HepG2 (cell line): ENCODE measurements at regions not wholly inside any gene's neighbourhood (a gene's known extent, or its start where the extent isn't known, plus 50 kb on each side); places are given as distances from the start of the nearest gene placed in this dataset.

Experiments
- ATAC-seq: fragments of 200-7000 bp; cut with Tn5 transposase; 3 replicates; pipeline ENCODE4 v1.9.1; 2020; ENCODE audit warnings: mild to moderate bottlenecking, moderate library complexity
- BruUV-seq: library from RNA; stranded (reverse); fragments of 400-500 nt; replicated peaks from 2 replicates; lab custom pipeline; 2021; lab: Mats Ljungman, UMichigan
- CTCF ChIA-PET: fragments of 300-600 bp; formaldehyde crosslinking; extraction: SDS; loops from one replicate; lab custom pipeline; 2021; ENCODE audit warnings: low total read pairs, inconsistent platforms, low intra/inter-chr PET ratio; lab: Yijun Ruan, JAX
- POLR2A ChIA-PET: fragments of 350-600 bp; sonication (Branson Sonifier 250); formaldehyde crosslinking; loops from one replicate; lab custom pipeline; 2020; ENCODE audit warnings: antibody characterized with exemption, inconsistent platforms; lab: Yijun Ruan, JAX
- DNase-seq: peaks from one replicate; pipeline ENCODE4 v3.0.0-alpha.2; 2015; ENCODE audit warnings: low spot score
- FAIRE-seq: peaks from 3 replicates; lab custom pipeline; 2011; peaks lifted over from hg19 to GRCh38; lab: Jason Lieb, UNC
- H2AFZ ChIP-seq: one replicate; pipeline ENCODE4 v1.6.1; 2011; ENCODE audit warnings: low read length, inconsistent platforms
- H3K27ac ChIP-seq: fragments of 300-600 bp; 3 replicates; pipeline ENCODE4 v1.8.0; 2011; ENCODE audit warnings: mixed run types, mild to moderate bottlenecking, mixed read lengths, low read length, inconsistent platforms; ENCODE audit not compliant: insufficient read depth; ENCODE audit errors: extremely low read length
- H3K27me3 ChIP-seq, 2 experiments: fragments of 200-600 bp in 1 of 2; 2 replicates in 1 of 2; 3 replicates in 1 of 2; pipeline versions ENCODE4 v1.6.0 to v1.8.0; 2011; ENCODE audit warnings: low read length in 2 of 2, mild to moderate bottlenecking in 2 of 2, moderate library complexity in 2 of 2, inconsistent platforms in 1 of 2; ENCODE audit not compliant: insufficient read depth in 2 of 2, control insufficient read depth in 1 of 2
- H3K36me3 ChIP-seq, 2 experiments: fragments of 200-600 bp in 1 of 2; replicated peaks in 1 of 2; 2 replicates in 1 of 2; 3 replicates in 1 of 2; pipeline versions ENCODE4 v1.5.1 to v1.8.0; 2011; ENCODE audit warnings: low read length in 2 of 2, inconsistent platforms in 1 of 2; ENCODE audit not compliant: insufficient read depth in 2 of 2, control insufficient read depth in 1 of 2
- H3K4me1 ChIP-seq: 2 replicates; pipeline ENCODE4 v1.5.1; 2012; ENCODE audit warnings: low read length, inconsistent platforms; ENCODE audit not compliant: insufficient read depth
- H3K4me2 ChIP-seq: 2 replicates; pipeline ENCODE4 v1.6.0; 2011; ENCODE audit warnings: low read depth, low read length, inconsistent platforms
- H3K4me3 ChIP-seq, 3 experiments: fragments of 200-600 bp in 1 of 3; sonication (generic), shearing (Covaris generic) in 1 of 3; replicated peaks in 1 of 3; 2 replicates each; pipeline ENCODE4 v1.5.1; 2011 to 2016; ENCODE audit warnings: low read length in 3 of 3, inconsistent platforms in 2 of 3, low read depth in 2 of 3, mild to moderate bottlenecking in 2 of 3, control low read depth in 1 of 3, mixed read lengths in 1 of 3; ENCODE audit not compliant: insufficient read depth in 1 of 3
- H3K79me2 ChIP-seq: one replicate; pipeline ENCODE4 v1.6.1; 2011; ENCODE audit warnings: low read length, inconsistent platforms; ENCODE audit not compliant: insufficient read depth
- H3K9ac ChIP-seq: 2 replicates; pipeline ENCODE4 v1.6.0; 2011; ENCODE audit warnings: mild to moderate bottlenecking, low read depth, low read length, inconsistent platforms; ENCODE audit not compliant: insufficient read depth
- H3K9me3 ChIP-seq: 2 replicates; pipeline ENCODE4 v1.5.1; 2012; ENCODE audit warnings: mild to moderate bottlenecking, low read length
- H4K20me1 ChIP-seq: 2 replicates; pipeline ENCODE4 v1.6.0; 2011; ENCODE audit warnings: inconsistent platforms, mild to moderate bottlenecking, low read length, moderate library complexity; ENCODE audit not compliant: insufficient read depth
- GABPA ChIP-seq, 2 experiments: IDR thresholded peaks; 2 replicates each; pipeline ENCODE4 v1.6.1; 2011 to 2016; ENCODE audit warnings: low read depth in 2 of 2, low read length in 1 of 2, missing biosample characterization in 1 of 2, missing genetic modification characterization in 1 of 2
- ZBTB7A ChIP-seq: sonication (generic); formaldehyde crosslinking; IDR thresholded peaks from 2 replicates; pipeline ENCODE4 v1.8.0; 2022; ENCODE audit warnings: mild to moderate bottlenecking, missing genetic modification reagents
- ZFP1 ChIP-seq: IDR thresholded peaks from 2 replicates; pipeline ENCODE4 v1.6.1; 2016
- WGBS: methylation state at CpG from one replicate; pipeline ENCODE4 v1.1.6; 2017; ENCODE audit warnings: low lambda C conversion rate; 5-methylcytosine and 5-hydroxymethylcytosine counted together
- in situ Hi-C: cut with HindIII; loops from 2 replicates; pipeline ENCODE4 v1.10.0; 2017; ENCODE audit warnings: low pct_unique_long_range_greater_than_20kb; ENCODE audit not compliant: extremely low pct_ligation_motif_present
- intact Hi-C: fragments of 100-400 bp; cut with micrococcal nuclease; formaldehyde crosslinking; loops from one replicate; pipeline ENCODE4 v1.10.0; 2022; ENCODE audit not compliant: unreplicated experiment
- TF ChIP-seq, protein P1 (sequence below): sonication (generic); formaldehyde crosslinking; IDR thresholded peaks from 2 replicates; pipeline ENCODE4 v1.5.0; 2020; ENCODE audit warnings: mild to moderate bottlenecking, missing genetic modification reagents

DNA sequence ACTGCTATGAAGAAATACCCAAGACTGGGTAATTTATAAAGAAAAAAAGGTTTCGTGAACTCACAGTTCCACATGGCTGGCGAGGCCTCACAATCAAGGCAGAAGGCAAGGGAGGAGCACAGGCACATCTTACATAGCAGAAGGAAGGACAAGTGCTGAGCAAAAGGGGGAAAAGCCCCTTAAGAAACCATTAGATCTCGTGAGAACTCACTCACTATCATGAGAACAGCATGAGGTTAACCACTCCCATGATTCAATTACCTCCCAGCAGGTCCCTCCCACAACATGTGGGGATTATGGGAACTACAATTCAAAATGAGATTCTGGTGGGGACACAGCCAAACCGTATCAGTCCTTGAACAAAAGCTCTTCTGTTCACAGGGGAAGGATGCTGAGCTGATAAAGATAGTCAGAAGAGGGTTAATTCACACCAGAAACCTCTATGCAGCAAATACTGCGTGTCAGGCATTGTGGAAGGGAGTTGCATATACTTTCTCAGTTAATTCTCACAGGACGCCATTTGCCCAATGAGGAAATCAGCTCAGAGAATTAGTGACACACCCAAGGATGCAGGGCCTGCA is 246.2 kb downstream of the FOXO1 start (continued):
- TF ChIP-seq, protein P1, sequence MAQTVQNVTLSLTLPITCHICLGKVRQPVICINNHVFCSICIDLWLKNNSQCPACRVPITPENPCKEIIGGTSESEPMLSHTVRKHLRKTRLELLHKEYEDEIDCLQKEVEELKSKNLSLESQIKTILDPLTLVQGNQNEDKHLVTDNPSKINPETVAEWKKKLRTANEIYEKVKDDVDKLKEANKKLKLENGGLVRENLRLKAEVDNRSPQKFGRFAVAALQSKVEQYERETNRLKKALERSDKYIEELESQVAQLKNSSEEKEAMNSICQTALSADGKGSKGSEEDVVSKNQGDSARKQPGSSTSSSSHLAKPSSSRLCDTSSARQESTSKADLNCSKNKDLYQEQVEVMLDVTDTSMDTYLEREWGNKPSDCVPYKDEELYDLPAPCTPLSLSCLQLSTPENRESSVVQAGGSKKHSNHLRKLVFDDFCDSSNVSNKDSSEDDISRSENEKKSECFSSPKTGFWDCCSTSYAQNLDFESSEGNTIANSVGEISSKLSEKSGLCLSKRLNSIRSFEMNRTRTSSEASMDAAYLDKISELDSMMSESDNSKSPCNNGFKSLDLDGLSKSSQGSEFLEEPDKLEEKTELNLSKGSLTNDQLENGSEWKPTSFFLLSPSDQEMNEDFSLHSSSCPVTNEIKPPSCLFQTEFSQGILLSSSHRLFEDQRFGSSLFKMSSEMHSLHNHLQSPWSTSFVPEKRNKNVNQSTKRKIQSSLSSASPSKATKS, result no peak
- no peak for TF ChIP-seq ZFP1 (CRISPR knock-in tag)

DNA sequence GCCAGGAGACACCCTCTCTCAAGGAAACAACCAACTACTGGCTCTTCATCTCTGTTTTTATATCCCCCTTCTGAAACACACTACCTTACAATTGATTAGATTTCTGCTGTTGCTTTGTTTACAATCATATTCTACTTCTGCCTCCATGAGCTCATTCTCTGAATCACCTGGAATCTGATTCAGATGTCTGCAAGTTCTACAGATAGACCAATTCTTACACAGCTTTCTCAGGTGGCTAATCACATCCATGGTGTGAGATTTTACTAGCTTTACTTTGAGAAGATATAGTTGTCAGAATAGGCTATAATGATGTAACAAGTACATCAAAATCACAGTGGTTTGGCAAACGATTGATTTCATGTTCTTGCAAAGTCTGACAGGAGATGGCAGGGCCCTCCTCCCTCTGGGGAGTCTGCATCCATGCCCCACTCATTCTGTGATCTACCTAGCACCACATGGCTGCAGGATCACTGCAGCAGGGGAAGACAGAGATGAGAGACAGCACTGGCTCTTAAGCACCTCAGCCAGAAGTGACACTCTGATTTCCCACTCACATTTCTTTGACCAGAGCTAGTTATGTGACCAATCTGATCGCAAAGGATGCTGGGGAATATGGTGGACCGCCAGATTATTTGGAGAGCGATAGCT is 243.7 kb downstream of the FOXO1 start:
- Histone ChIP-seq H3K4me1 (peaks cover 19% of the 10 kb centered on the region), H3K9ac (no peak overlapping the region), H3K27ac (no peak overlapping the region), H3K36me3 (no peaks in the 10 kb centered on the region), H3K9me3 (no peaks in the 10 kb centered on the region), H3K79me2 (no peaks in the 10 kb centered on the region), H4K20me1 (no peaks in the 10 kb centered on the region), H2AFZ (no peak overlapping the region), H3K4me3 (no peak overlapping the region), H3K4me2 (no peak overlapping the region), H3K27me3 (no peaks in the 10 kb centered on the region)
- intact Hi-C loops (no loop called here), in situ Hi-C loops (no loop called here)
- 58% methylated on average over 4 of the region's 4 CpGs for WGBS
- DNase-seq, result no peak
- no peak for TF ChIP-seq GABPA (IDR thresholded peaks at IDR 0.05; ENCODE audit: low read depth, low read length)
- TF ChIP-seq GABPA (CRISPR knock-in tag; IDR thresholded peaks at IDR 0.05; ENCODE audit: low read depth), result no peak
- no peak for TF ChIP-seq ZBTB7A
- ChIA-PET CTCF (no interaction called here), POLR2A (no interaction called here)
- no peak for ATAC-seq
- no TSS peak for BruUV-seq
- FAIRE-seq, result no peak
